ENCODE measurements at regions not wholly inside any gene's neighbourhood (a gene's known extent, or its start where the extent isn't known, plus 50 kb on each side); places are given as distances from the start of the nearest gene placed in this dataset.

DNA sequence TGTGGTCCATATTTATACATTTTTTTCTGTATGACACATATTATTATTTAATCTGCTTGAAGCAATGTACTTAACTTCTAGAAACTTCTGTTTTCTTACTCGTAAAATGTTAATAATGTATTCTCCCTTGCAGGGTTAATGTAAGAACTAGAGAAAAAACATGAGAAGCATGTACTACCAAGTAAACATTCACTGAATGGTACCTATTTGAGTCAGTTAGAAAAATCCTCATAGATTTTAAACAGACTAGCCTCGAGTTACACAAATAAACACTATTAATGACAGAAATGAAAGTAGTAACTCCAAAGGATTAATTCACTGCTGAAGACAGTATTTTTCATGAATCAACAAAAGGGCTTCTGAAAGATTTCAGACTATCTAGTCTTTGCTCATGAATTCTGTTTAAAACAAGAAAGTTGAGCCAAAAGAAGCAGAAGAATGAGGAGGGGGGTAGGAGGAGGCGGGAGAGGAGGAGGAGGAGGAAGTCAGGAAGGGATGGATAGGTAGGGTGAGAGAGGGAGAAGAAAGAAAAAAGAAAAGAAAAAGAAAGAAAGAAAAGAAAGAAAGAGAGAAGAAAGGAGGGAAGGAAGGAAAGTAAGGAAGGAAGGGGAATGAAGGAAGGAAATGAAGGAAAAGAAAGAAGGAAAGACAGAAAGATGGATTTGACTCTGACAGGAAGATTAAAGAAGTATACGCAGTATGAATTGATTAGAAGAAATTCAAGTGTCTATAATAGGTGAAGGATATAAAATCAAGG lies 68.2 kb upstream of the CCDC91 start:
- peak overlapping the region; percentile 67 for H3K27ac ChIP-seq (ENCODE audit: insufficient read depth, low read length)
- ChIA-PET POLR2A (ENCODE audit: unreplicated experiment) (no interaction called here), CTCF (no interaction called here)
- H4K20me1 ChIP-seq (ENCODE audit: insufficient read depth, low read length) = no peaks in the 10 kb centered on the region
- intact Hi-C loops (cut with micrococcal nuclease) = no loop called here
- peak overlapping the region; percentile 82 for H3K18ac ChIP-seq (ENCODE audit: low read depth, low read length)
- no peak overlapping the region for H3K23ac ChIP-seq (ENCODE audit: low read depth, low read length)
- H3K27me3 ChIP-seq (ENCODE audit: control insufficient read depth, insufficient read depth, low read length) = no peaks in the 10 kb centered on the region
- H4K8ac ChIP-seq (ENCODE audit: low read depth in 2 of 2, low read length in 2 of 2) = peak overlapping the region in 1 of 2 experiments; percentile 40; a peak in 2 of 4 replicates
- H3K9ac ChIP-seq (ENCODE audit: low read depth, low read length) = no peak overlapping the region
- H3K4me1 ChIP-seq (ENCODE audit: control insufficient read depth, insufficient read depth, low read length) = peaks cover 5% of the 10 kb centered on the region; the same call in 1 of the 2 replicates
- H2BK120ac ChIP-seq (ENCODE audit: low read depth, low read length) = peak overlapping the region; percentile 77; the same call in 1 of the 2 replicates
- H3K79me1 ChIP-seq (ENCODE audit: low read depth in 1 of 2, low read length in 2 of 2) = no peaks in the 10 kb centered on the region
- H2BK20ac ChIP-seq (ENCODE audit: low read depth, low read length) = peak overlapping the region; percentile 84; the same call in 1 of the 2 replicates
- peak overlapping the region; percentile 72; the same call in 1 of the 2 replicates for H3K4ac ChIP-seq (ENCODE audit: low read depth, low read length)
- H2AFZ ChIP-seq (replicated peaks; ENCODE audit: low read length, poor library complexity) = no peak overlapping the region
- no TSS peak for BruUV-seq (replicated peaks)
- peak overlapping the region; percentile 26; the same call in 1 of the 2 replicates for H3K56ac ChIP-seq (ENCODE audit: extremely low read depth, insufficient read depth, low read length)
- H3K36me3 ChIP-seq (ENCODE audit: control insufficient read depth, insufficient read depth, low read length) = no peaks in the 10 kb centered on the region
- H2BK15ac ChIP-seq (ENCODE audit: low read depth, low read length) = no peak overlapping the region
- TF ChIP-seq, protein P1, sequence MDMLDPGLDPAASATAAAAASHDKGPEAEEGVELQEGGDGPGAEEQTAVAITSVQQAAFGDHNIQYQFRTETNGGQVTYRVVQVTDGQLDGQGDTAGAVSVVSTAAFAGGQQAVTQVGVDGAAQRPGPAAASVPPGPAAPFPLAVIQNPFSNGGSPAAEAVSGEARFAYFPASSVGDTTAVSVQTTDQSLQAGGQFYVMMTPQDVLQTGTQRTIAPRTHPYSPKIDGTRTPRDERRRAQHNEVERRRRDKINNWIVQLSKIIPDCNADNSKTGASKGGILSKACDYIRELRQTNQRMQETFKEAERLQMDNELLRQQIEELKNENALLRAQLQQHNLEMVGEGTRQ (IDR thresholded peaks at IDR 0.05; ENCODE audit: low read depth, low read length) = no peak
- TF ChIP-seq NFE2L2 (IDR thresholded peaks at IDR 0.05; ENCODE audit: low read depth, low read length) (no peak), RAD21 (IDR thresholded peaks at IDR 0.05; ENCODE audit: low read length) (no peak), POLR2A (IDR thresholded peaks at IDR 0.05; ENCODE audit: low read depth, low read length) (no peak), CHD1 (IDR thresholded peaks at IDR 0.05; ENCODE audit: low read depth, low read length) (no peak), CEBPB (IDR thresholded peaks at IDR 0.05; ENCODE audit: low read depth, low read length) (no peak), MXI1 (IDR thresholded peaks at IDR 0.05; ENCODE audit: borderline replicate concordance, low read depth, low read length) (no peak), SMC3 (IDR thresholded peaks at IDR 0.05; ENCODE audit: low read depth, low read length) (no peak), FOS (IDR thresholded peaks at IDR 0.05; ENCODE audit: low read depth, low read length) (no peak), RFX5 (IDR thresholded peaks at IDR 0.05; ENCODE audit: low read depth, low read length) (no peak)
- no peak overlapping the region for H3K14ac ChIP-seq (replicated peaks; ENCODE audit: low read depth, low read length)
- H3K9me1 ChIP-seq (ENCODE audit: insufficient read depth, low read length) = 0 out of 2 replicates have a peak, but pooled peaks cover 2% of the 10 kb centered on the region
- DNase-seq = peak; percentile 35
- peak overlapping the region; percentile 93 for H3K4me2 ChIP-seq (ENCODE audit: low read depth, low read length)
- 60 to 96% methylated on average over 1 to 2 of the region's 4 CpGs for WGBS, 2 experiments (ENCODE audit: extremely low coverage in 2 of 2, insufficient read length in 1 of 2)
- dilution Hi-C loops (cut with HindIII; ENCODE audit: low sequenced_read_pairs, unreplicated experiment) = no loop called here
- H4K5ac ChIP-seq (ENCODE audit: low read depth, low read length) = peak overlapping the region; percentile 67; the same call in 1 of the 2 replicates
- peak overlapping the region; percentile 82 for H2BK5ac ChIP-seq (ENCODE audit: low read depth, low read length, poor library complexity, severe bottlenecking)
- no peak overlapping the region for H2AK9ac ChIP-seq (replicated peaks; ENCODE audit: low read depth, low read length, poor library complexity)
- ATAC-seq (ENCODE audit: low read depth) = peak; percentile 76
- H3K4me3 ChIP-seq (ENCODE audit: insufficient read depth, low read depth, low read length) = peak overlapping the region; percentile 3; the same call in 1 of the 2 replicates
- in situ Hi-C loops (cut with MboI; ENCODE audit: low sequenced_read_pairs) = no loop called here
- H2AK5ac ChIP-seq (ENCODE audit: low read depth, low read length) = peak overlapping the region; percentile 42; the same call in 1 of the 2 replicates
- peak overlapping the region; percentile 58 for H4K91ac ChIP-seq (ENCODE audit: insufficient read depth, low read depth, low read length)
- no peaks in the 10 kb centered on the region for H3K9me3 ChIP-seq (ENCODE audit: control insufficient read depth, insufficient read depth, low read length)

Data from IMR-90 (cell line).